Astrocyte (in vitro differentiated cells and primary cell): ENCODE measurements at regions not wholly inside any gene's neighbourhood (a gene's known extent, or its start where the extent isn't known, plus 50 kb on each side); places are given as distances from the start of the nearest gene placed in this dataset.

Source experiments
- DNase-seq: peaks from one replicate; pipeline ENCODE4 v3.0.0-alpha.2; 2010; ENCODE audit warnings: low read depth
- FAIRE-seq: peaks from 2 replicates; lab custom pipeline; 2011; peaks lifted over from hg19 to GRCh38; lab: Jason Lieb, UNC
- H2AFZ ChIP-seq: 2 replicates; pipeline ENCODE4 v1.6.0; 2012; ENCODE audit warnings: low read depth, low read length, inconsistent platforms
- H3K27ac ChIP-seq: 2 replicates; pipeline ENCODE4 v1.5.1; 2011; ENCODE audit warnings: low read depth, low read length, inconsistent platforms
- H3K27me3 ChIP-seq: 2 replicates; pipeline ENCODE4 v1.6.0; 2011; ENCODE audit warnings: low read length, inconsistent platforms; ENCODE audit not compliant: insufficient read depth
- H3K36me3 ChIP-seq: 2 replicates; pipeline ENCODE4 v1.5.1; 2011; ENCODE audit warnings: low read length, inconsistent platforms; ENCODE audit not compliant: insufficient read depth
- H3K4me1 ChIP-seq: 2 replicates; pipeline ENCODE4 v1.5.1; 2011; ENCODE audit warnings: low read length, inconsistent platforms; ENCODE audit not compliant: insufficient read depth
- H3K4me2 ChIP-seq: 2 replicates; pipeline ENCODE4 v1.6.0; 2012; ENCODE audit warnings: low read length, inconsistent platforms
- H3K4me3 ChIP-seq: 2 replicates; pipeline ENCODE4 v1.5.1; 2011; ENCODE audit warnings: low read depth, mild to moderate bottlenecking, low read length, inconsistent platforms; ENCODE audit not compliant: insufficient read depth
- H3K79me2 ChIP-seq: 2 replicates; pipeline ENCODE4 v1.6.0; 2012; ENCODE audit warnings: mild to moderate bottlenecking, low read length, inconsistent platforms; ENCODE audit not compliant: insufficient read depth
- H3K9ac ChIP-seq: 2 replicates; pipeline ENCODE4 v1.6.0; 2012; ENCODE audit warnings: mild to moderate bottlenecking, low read length, inconsistent platforms
- H3K9me3 ChIP-seq: 2 replicates; pipeline ENCODE4 v1.5.1; 2012; ENCODE audit warnings: low read depth, mild to moderate bottlenecking, low read length, inconsistent platforms; ENCODE audit not compliant: insufficient read depth
- H4K20me1 ChIP-seq: 2 replicates; pipeline ENCODE4 v1.6.0; 2012; ENCODE audit warnings: low read length, inconsistent platforms; ENCODE audit not compliant: insufficient read depth
- H3K27ac Mint-ChIP-seq: one replicate; pipeline ENCODE4 v1.8.0; 2021; ENCODE audit warnings: mild to moderate bottlenecking, mixed read lengths; ENCODE audit not compliant: unreplicated experiment
- H3K27me3 Mint-ChIP-seq: one replicate; pipeline ENCODE4 v1.8.0; 2021; ENCODE audit warnings: low read depth, mixed read lengths; ENCODE audit not compliant: unreplicated experiment
- H3K36me3 Mint-ChIP-seq: one replicate; pipeline ENCODE4 v1.8.0; 2021; ENCODE audit warnings: low read depth, mixed read lengths; ENCODE audit not compliant: unreplicated experiment
- H3K4me1 Mint-ChIP-seq: one replicate; pipeline ENCODE4 v1.8.0; 2021; ENCODE audit warnings: low read depth, mixed read lengths; ENCODE audit not compliant: unreplicated experiment
- H3K4me3 Mint-ChIP-seq: one replicate; pipeline ENCODE4 v1.8.0; 2021; ENCODE audit warnings: mild to moderate bottlenecking, moderate library complexity, mixed read lengths; ENCODE audit not compliant: unreplicated experiment
- H3K9me3 Mint-ChIP-seq: one replicate; pipeline ENCODE4 v1.8.0; 2021; ENCODE audit warnings: mild to moderate bottlenecking, mixed read lengths; ENCODE audit not compliant: unreplicated experiment
- EZH2 ChIP-seq: IDR thresholded peaks from 2 replicates; pipeline ENCODE4 v1.6.1; 2012; ENCODE audit warnings: mild to moderate bottlenecking, low read length, inconsistent platforms; ENCODE audit not compliant: insufficient read depth
- TF ChIP-seq, protein P1 (sequence below): IDR thresholded peaks from 2 replicates; pipeline ENCODE4 v1.5.1; 2011; ENCODE audit warnings: low read depth, mild to moderate bottlenecking, inconsistent platforms, low read length, moderate library complexity; ENCODE audit not compliant: insufficient read depth

DNA sequence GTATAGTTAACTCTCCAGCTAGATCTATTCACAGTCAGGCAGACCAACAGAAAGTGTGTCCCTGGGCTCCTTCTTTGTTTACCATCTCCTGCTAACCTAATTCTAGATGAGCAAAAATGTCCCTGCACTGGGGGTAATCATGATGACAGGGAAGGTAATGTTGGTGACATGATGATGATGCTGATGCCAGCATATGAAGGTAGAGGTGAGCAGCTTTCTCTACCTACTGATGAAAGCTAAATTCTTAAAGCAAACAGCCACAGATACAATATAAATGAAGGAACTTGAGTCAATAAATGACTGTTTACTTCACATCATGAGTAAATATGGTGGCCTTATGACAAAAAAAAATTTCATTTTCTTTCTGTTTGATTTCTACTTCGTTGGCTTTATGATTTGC is 78.5 kb downstream of the NKX6-1 start:
- Histone ChIP-seq H3K36me3 (no peaks in the 10 kb centered on the region), H3K4me2 (no peak overlapping the region), H3K27ac (no peak overlapping the region), H3K9me3 (no peaks in the 10 kb centered on the region), H3K79me2 (no peaks in the 10 kb centered on the region), H4K20me1 (no peaks in the 10 kb centered on the region), H3K4me1 (no peaks in the 10 kb centered on the region), H3K9ac (no peak overlapping the region), H3K27me3 (no peaks in the 10 kb centered on the region), H3K4me3 (no peak overlapping the region), H2AFZ (no peak overlapping the region)
- no peak overlapping the region for H3K4me3 Mint-ChIP-seq
- FAIRE-seq: no peak
- H3K27me3 Mint-ChIP-seq: peaks cover 5% of the 10 kb centered on the region
- H3K27ac Mint-ChIP-seq: no peak overlapping the region
- H3K36me3 Mint-ChIP-seq: no peaks in the 10 kb centered on the region
- no peaks in the 10 kb centered on the region for H3K9me3 Mint-ChIP-seq
- no peaks in the 10 kb centered on the region for H3K4me1 Mint-ChIP-seq
- TF ChIP-seq, protein P1, sequence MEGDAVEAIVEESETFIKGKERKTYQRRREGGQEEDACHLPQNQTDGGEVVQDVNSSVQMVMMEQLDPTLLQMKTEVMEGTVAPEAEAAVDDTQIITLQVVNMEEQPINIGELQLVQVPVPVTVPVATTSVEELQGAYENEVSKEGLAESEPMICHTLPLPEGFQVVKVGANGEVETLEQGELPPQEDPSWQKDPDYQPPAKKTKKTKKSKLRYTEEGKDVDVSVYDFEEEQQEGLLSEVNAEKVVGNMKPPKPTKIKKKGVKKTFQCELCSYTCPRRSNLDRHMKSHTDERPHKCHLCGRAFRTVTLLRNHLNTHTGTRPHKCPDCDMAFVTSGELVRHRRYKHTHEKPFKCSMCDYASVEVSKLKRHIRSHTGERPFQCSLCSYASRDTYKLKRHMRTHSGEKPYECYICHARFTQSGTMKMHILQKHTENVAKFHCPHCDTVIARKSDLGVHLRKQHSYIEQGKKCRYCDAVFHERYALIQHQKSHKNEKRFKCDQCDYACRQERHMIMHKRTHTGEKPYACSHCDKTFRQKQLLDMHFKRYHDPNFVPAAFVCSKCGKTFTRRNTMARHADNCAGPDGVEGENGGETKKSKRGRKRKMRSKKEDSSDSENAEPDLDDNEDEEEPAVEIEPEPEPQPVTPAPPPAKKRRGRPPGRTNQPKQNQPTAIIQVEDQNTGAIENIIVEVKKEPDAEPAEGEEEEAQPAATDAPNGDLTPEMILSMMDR: no peak
- no peak for TF ChIP-seq EZH2
- no peak for DNase-seq

DNA sequence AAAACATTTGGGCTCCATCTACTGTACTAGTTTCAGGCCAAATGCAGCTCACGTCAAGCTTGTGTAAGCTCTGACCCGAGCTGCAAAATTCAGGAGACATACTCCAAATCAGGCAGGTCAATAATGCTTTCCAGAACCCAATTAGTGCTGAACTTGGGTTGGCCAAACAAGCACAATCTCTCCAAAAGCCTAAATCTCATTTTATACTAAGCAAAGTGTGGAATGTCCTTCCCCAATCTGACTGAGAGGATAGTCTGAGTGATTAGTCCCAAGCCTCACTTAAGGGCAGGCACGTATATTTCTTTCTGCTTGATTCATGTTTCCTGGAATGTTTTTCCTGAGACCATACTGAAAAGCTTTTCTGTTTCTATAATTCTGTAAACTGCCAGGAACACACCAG is 79.9 kb downstream of the NKX6-1 start:
- no peaks in the 10 kb centered on the region for H3K4me1 ChIP-seq
- H3K4me3 Mint-ChIP-seq: no peak overlapping the region
- no peak overlapping the region for H3K27ac ChIP-seq
- no peak overlapping the region for H3K4me2 ChIP-seq
- TF ChIP-seq EZH2: no peak
- TF ChIP-seq, protein P1: no peak
- no peaks in the 10 kb centered on the region for H3K4me1 Mint-ChIP-seq
- H3K27ac Mint-ChIP-seq: no peak overlapping the region
- H3K36me3 ChIP-seq: no peaks in the 10 kb centered on the region
- H3K4me3 ChIP-seq: no peak overlapping the region
- H3K9me3 Mint-ChIP-seq: no peaks in the 10 kb centered on the region
- no peak overlapping the region for H2AFZ ChIP-seq
- H3K79me2 ChIP-seq: no peaks in the 10 kb centered on the region
- H3K27me3 ChIP-seq: peaks cover 3% of the 10 kb centered on the region
- no peaks in the 10 kb centered on the region for H4K20me1 ChIP-seq
- no peak overlapping the region for H3K9ac ChIP-seq
- H3K27me3 Mint-ChIP-seq: peaks cover 5% of the 10 kb centered on the region
- H3K9me3 ChIP-seq: no peaks in the 10 kb centered on the region
- H3K36me3 Mint-ChIP-seq: no peaks in the 10 kb centered on the region
- DNase-seq (no peak), FAIRE-seq (no peak)

DNA sequence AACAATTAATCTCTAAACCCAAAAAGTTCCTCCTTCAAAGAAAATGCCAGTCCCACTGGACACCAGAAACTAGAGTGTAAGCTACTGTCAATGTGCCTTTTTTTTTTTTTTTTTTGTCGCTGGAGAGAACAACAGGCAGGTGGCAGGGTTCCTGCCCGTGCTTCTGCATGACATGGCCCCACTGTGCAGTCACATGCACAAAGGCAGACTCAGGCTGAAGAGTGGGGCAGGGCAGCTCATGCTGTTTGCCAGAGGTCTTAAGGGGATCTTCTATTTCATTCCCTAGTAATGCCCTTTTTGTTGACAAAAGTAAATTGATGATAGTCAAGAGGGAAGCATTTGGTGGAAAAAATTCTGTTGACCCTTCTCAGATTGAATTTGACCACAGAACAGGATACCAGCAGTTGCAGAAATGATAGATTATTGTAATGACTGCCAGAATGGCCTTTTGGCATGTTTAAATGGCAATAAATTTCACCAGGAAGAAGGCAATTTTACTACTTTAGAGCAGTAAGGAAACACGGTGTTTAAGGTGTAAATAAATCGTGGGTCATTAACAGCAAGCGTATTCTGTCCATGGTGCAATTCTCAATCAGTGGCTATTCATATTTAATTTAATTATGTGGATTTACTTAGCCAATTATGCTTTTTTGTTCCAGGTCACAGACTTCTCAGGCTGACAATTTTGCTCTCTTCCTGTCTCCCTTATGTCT is 80.9 kb downstream of the NKX6-1 start:
- Histone ChIP-seq H2AFZ (no peak overlapping the region), H3K4me1 (no peaks in the 10 kb centered on the region), H4K20me1 (no peaks in the 10 kb centered on the region), H3K27ac (no peak overlapping the region), H3K79me2 (no peaks in the 10 kb centered on the region), H3K4me3 (no peak overlapping the region), H3K9me3 (no peaks in the 10 kb centered on the region), H3K27me3 (peaks cover 3% of the 10 kb centered on the region), H3K36me3 (no peaks in the 10 kb centered on the region), H3K9ac (no peak overlapping the region), H3K4me2 (no peak overlapping the region)
- no peaks in the 10 kb centered on the region for H3K9me3 Mint-ChIP-seq
- H3K4me1 Mint-ChIP-seq: no peaks in the 10 kb centered on the region
- H3K27ac Mint-ChIP-seq: no peak overlapping the region
- no peak for FAIRE-seq
- no peak for TF ChIP-seq EZH2
- TF ChIP-seq, protein P1: no peak
- H3K4me3 Mint-ChIP-seq: no peak overlapping the region
- no peak for DNase-seq
- no peaks in the 10 kb centered on the region for H3K36me3 Mint-ChIP-seq
- H3K27me3 Mint-ChIP-seq: peaks cover 5% of the 10 kb centered on the region
